ENCODE measurements at regions not wholly inside any gene's neighbourhood (a gene's known extent, or its start where the extent isn't known, plus 50 kb on each side); places are given as distances from the start of the nearest gene placed in this dataset.

DNA sequence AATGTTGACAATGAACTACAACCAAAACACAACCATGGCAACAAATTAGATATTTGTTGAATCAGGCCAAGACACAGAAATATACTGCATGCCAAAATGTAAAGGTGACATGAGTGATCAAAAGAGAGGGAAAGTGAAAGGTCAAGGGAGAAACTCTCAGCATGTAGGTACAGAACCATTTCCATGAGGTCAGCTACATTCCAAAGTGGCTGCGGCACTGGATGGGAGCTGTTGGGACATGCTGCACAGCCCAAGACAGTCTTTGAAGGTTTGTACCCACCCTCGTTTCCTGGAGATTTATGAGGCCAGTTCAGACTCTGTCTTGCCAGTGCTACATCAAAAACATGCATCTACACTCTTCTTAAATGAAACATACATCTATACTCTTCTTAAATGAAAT lies 579.9 kb downstream of the BMP2 start:
- DNase-seq (ENCODE audit: low spot score), result no peak

DNA sequence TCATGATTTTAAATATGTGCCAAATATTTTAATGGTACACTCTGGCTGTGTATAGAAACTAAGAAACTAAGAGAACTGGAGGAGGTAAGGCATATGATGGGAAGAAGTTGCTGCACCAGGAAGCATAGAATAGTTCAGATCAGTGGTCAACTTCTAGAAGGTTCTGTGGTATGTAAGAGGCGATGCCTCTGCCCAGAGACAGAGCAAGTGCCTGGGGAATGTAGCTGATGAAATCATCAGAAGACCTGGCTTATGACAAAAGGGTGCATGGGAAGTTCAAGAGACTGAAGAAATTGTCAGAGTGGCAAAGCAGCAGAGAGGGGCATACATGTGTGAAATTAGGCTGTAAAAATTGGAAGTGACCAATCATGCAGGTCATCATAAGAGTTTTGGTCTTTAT lies 580.8 kb downstream of the BMP2 start:
- no peak for DNase-seq (ENCODE audit: low spot score)

DNA sequence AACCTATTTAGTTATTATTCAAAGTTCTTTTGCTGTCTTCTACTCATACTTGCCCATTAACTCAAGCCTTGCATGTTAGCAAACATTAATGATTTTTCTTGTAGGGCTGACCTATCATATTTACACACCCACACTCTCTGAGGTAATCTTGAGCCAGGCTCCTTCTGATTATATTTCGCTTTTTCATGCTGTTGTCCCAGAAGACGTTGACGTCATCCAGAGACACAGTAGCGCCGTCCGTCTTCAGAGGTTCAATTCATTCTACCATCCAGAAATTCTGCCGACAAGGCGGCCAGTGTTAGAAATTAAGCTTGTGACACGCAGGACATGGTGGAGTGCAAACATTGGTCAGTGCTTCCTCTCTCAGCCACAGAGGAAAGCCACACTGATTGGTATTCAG lies 584.7 kb downstream of the BMP2 start:
- DNase-seq (ENCODE audit: low spot score), result no peak

DNA sequence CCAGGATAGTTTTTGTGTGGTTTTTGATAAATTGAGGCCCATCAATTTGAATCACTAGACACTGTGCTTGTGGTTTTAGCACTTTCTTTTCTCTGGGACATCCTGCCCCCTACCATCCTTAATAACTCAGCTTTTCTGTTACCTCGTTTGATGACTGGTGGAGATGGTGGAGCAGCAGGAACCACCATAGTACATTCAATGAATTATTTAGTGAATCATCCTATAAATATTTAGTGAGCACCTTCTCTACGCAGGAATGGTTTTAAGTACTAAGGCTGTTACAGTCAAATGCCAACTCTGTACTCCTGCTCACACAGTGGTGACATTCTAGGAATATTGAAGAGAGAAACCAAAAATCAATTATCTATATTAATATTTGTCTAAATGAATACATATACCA lies 585.2 kb downstream of the HAO1 start:
- DNase-seq (ENCODE audit: low spot score), result no peak

DNA sequence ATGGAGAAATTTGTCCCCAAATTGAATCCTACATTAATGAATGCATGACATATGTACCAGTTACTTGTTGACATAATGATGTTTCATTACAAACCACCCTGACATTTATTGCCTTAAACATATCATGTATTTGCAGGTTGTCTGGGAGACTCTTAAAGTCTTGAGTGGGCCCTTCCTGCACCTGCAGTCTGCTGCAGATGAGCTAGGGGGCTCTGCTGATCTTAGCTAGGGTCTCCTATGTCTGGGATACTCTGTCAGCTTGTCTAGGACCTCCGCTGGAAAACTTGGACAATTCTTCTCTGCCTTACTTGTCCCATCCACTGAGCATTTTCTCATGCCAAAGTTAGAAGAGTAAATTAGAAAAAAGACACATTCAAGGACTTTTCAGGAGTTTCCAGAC lies 581.6 kb downstream of the HAO1 start:
- no peak for DNase-seq (ENCODE audit: low spot score)

DNA sequence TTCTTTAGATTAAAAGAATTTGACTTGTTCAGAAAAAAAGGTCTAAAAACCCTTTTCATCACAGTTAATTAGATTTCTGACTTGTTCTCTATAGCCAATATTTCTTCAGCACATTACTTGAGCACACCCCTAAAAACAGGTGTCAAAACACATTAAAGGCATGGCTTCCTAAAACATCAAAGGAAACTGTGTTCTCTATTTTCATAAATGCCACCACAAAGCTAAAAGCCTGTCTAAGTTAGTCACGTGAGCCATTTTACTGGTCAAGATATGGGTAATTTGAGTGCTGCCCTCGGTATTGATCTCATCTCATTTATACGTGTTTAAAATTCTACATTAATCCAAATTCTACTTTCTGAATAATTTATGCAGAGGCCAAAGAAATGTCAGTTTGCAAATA lies 580.5 kb downstream of the HAO1 start:
- DNase-seq (ENCODE audit: low spot score), result no peak

DNA sequence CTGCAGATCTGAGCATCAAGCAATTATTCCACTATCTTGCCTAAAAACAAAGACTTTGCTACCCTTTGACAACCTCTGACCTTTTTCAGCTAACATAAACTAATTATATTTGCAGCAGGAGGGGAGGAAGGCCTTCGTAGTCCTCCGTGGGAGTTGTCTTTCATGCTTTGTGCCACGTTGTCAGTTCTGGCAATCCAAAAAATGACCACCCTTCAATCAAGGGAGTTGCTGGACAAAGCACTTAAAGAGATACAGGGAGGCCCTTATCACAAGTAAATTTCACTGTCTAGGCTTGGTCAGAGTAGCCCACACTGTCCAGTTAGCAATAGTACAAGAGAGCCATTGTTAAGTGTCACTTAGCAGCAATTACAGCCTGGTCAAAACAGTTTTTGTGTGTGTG lies 578.9 kb downstream of the HAO1 start:
- DNase-seq (ENCODE audit: low spot score), result no peak

DNA sequence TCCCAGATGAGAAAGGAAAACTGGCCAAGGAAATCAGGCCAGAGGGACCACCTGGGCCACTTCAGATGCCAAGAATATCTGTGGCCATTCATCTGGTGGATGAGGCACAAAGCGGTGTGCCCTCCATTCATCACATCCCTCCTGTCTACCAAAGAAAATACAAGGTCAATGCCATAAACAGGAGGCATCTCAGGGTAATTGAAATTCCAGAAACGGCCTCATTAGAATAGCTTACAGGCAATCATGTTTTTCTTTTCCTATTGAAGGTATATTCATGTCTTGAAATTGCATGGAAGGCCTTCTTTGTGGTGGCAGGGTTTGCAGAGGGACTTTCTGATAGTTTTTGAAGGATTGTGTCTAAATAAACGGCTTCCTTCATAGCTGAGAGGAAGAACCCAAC lies 578.3 kb downstream of the HAO1 start:
- DNase-seq (ENCODE audit: low spot score), result no peak

DNA sequence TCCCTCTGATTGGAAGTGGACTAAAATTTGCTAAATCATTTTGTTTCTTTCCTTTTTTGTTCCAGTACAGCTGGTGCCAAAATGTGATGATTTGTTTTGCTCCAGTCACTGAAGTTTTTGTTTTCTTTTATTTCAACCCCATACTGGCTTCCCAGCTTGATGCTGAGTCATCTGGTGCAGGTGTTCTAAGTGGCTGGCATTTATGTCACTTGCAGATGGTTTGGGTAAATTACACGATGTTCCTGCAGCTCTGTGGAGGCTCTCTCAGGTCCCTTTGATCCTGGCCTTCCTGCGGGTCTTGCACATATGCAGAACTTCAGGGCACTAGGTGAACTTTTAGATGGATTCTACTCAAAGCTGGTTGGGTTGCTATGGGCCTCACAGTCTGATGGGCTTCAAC lies 577.7 kb downstream of the HAO1 start:
- DNase-seq (ENCODE audit: low spot score), result no peak

DNA sequence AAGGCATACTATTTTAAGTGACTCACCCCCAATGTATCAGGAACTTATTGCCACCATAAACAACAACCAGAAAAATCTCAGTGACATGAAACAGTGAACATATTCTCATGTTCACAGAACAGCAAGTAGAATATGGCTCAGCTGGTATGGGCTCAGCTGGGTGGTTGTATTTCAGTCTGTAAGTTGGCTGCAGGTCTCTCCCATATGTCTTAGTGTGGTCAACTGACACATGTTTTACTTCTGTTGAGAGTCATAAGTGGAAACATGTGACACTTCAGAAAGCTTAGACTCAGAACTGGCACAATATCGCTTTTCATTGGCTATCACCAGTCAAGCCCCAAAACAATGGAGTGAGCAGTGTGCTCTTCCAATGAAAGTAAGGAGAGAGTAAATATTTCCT lies 574.1 kb downstream of the HAO1 start:
- no peak for DNase-seq (ENCODE audit: low spot score)

DNA sequence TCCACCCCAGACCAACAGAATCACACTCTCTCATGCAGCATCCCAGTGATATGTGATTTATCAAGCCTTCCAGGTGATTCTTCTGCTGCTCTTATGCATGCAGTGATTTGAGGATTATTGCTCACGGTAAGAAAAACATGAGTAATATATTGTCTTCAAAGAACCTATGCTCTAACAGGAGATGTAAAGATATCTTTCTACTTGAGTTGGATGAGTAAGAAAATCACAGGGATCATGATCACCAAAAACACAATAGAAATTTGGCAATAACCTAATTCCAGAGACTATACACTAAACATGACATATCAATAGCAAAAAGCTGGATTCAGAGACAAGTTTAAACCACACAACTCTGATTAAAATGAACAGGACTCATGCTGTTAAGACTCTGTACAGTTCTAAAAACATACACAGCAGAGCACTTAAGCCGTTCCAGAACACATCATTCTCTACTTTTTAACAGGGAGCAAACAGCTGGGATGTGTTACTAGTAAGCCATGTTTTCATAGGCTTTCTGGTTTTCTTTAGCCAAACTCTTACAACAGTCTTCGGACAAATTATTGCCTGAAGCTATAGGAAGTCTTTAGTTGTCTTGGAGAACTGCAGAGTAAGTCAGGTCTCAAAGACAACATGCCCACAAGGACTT lies 568.6 kb downstream of the HAO1 start:
- DNase-seq (ENCODE audit: low spot score), result no peak

DNA sequence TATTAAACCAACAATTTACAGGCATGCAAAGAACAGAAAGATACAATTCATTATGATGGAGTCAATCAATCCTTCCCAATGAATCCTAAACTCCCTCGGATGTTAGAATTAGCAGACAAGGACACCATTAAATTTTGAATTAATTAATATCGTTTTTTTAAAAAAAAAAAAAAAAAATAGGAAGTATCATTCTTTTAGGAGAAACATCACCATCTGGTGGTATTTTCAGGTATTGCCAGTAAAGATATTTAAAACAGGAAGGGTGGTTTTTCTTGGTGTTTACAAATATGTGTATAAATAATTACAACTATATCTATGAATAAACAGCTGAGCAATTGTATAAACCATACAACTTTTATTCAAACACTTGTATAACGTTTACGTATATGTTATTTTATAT lies 564.4 kb downstream of the HAO1 start:
- peak; percentile 49 for DNase-seq (ENCODE audit: low spot score)

DNA sequence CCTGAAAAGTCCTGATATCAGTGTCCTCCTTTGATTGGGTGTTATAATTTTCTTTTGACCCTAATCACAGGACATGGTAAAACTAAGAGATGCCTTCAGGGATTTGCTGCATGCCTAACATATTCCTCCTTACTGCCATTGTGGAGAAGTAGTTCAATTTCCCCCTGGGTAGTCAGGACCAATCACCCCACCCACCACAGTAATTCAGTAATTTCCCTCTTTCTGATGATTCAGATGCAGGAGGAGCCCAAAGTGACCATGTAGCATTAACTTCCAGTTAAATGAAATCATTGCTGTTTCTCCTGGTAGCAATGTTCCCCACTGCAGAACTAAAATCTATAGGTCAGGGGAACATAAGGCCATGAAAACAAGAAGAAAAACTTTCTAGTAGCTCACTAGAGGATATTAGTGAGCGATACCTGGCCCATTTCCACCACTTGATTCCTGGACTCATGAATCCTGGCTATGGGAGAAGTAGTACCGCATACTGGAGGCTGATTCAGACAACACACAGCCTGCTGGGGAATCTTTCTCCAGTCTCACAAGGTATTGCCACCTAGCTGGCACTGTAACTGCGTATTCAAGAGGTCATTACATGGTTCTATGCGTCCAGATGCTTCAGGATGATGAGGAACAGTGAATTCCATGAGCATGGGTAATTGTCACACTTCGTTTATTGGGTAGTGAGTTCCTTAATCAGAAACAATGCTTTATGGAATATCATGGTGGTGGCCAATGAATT lies 561.2 kb downstream of the HAO1 start:
- DNase-seq (ENCODE audit: low spot score), result no peak

DNA sequence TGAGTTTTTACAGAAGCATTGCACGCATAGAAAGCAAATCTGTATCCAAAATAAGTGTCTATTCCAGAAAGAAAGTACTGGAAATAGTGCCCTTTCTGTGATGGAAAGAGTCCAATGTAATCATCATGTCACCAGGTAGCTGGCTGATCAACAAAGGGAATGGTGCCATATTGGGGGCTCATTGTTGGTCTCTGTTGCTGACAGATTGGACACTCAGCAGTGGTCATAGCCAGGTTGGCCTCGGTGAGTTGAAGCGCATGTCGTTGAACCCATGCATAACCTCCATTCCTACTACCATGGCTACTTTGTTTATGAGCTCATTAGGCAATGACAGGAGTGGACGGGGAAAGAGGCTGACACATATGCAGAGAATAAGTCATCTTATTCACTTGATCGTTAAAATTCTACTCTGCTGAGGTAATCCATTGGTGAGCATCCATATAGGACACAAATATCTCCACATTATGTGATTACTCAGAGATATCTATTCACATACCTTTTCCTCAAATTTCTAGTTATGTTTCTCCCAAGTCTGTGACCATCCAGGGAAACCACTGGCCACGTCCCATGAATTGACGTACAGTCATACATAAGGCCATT lies 560.5 kb downstream of the HAO1 start:
- DNase-seq (ENCODE audit: low spot score), result no peak

DNA sequence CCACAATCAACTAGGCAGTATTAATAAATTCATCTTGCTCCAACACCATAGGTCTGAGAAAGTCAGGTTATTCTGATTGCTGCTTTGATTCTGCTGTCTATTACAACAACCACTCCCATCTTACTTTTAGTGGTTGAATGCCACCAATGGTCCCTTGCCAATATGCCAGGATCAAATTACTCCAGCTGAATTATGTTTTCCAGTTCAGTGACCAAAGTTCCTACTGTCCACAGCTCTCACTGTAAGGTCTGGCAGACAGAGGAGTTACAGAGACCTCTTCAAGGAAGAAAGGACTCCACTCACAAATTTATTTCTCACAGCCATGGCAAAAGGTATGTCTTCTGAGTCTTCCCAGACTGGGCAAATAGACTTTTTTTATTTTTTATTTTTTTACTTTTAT lies 557.0 kb downstream of the HAO1 start:
- no peak for DNase-seq (ENCODE audit: low spot score)

DNA sequence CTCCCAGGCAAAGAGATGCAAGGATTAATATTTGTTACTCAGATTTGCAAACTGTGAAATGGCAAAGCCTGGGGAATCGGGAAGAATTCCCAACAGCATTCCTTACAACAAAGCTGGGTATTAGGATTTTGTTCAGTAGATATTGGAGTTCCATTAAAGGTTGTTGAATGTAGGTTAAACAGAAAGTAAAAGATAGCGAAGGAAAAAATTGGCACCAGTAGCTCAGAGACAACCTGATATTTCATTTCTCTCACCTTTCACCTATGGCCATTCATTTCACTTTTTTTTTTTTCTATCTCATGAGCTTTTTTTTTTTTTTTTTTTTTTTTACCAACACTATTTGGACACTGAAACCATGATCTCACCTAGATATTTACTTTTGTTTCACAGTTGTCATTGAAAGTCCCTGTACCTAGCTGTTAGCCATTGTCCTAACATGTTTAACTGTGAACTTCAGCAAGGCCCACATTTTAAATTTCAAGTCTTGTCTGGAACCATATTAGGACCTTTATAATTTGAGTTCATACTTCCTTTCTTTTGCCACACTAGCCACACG lies 552.5 kb downstream of the HAO1 start:
- DNase-seq (ENCODE audit: low spot score), result no peak

DNA sequence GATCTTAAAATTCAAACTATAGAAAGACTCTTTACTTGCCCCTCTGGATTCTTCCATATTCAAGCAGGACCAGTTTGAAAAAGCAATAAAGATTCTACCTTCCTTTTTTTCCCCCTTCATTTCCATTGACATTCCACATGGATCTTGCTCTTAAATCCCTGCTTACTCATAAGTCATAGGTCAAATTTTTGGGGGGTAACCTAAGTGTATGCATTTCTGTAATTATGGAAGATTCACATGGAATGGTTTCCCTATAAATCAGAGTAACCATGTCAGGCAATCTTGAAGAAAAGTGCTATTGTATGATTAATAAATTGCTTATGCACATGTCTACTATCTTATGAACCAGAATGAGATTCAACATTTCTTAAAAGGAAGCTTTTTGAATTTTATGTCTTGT lies 551.0 kb downstream of the HAO1 start:
- no peak for DNase-seq (ENCODE audit: low spot score)

DNA sequence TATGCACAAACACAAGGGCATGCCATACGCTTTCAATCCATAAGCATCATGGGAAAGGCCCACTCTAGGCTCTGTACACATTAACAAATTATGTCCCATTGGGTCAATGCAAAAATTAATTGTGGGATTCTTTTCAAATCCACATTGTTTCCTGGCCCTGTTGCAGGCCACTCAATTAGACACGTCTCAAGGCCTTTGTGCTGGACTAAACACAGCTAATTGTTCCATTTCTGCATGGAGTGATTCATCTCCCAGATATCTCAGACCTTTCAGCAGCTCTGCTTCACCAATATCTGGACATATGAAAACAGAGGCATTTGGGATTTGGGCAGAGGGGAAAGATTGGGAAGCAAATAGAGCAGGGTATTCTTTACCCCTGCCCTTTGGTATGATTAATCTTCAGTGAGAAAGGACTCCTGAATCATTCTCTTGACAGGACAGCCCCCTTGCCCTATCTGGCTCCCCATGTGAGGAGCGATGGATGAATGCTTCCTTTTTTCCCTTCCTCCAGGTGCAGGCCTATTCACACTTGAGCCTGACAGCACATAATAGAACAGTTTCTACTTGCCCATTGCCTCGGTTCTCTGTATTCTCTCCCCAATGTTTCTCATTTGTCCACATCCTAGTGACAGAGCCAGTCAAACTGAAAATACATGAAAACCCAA lies 547.6 kb downstream of the HAO1 start:
- no peak for DNase-seq (ENCODE audit: low spot score)

DNA sequence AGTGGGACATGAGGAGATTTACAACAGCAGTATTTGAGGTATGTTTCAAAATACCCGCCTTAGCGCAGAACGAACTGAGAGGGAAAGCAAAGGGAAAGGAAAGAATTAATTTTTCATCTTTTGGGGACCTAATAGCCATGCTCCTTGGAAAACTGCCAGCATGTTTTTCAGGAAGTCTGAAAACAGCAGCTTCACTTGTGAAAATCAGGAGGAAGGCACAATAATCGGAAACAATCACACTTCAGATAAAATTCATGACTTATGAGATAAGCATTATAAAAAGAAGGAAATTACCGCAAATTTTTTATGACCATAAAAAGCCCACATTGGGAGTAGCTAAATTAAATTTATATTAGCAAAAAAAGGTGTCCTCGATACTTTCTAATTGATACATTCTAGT lies 541.1 kb downstream of the HAO1 start:
- no peak for DNase-seq (ENCODE audit: low spot score)

DNA sequence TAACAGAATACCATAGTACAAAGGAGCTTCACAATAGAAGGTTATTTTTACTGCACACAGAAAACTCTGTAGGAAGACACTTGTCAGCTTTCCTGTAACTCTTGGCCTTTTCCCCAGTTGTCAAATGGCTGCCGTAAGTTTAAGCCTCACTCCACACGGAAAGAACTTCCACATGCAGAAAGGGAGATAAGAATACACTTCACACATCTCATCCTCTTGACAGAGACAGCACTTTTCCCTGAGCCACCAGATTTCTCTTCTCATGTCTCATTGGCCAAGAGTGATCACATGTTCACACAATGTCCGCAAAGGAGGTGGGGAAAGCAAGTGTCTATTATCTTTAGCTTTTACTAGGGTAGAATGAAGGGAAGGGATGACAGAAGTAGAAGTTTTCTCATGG lies 540.7 kb downstream of the HAO1 start:
- no peak for DNase-seq (ENCODE audit: low spot score)

DNA sequence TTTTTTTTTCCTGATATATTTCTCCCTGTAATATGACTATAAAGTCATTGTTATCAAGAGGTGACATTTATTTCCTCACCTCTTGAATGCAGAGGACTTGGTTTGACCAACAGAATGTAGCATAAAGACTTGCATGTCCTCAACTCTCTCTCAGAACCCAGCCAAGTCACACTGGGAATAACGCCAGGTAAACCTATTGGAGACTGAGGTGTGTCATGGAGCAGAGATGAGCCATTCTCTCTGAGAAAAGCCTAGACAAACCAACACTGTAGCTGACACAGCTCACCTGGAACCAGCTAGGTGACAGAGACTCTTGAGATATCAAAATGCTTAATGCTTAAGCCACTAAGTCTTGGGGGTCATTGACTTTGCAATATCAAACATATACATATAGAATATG lies 533.6 kb downstream of the HAO1 start:
- DNase-seq (ENCODE audit: low spot score), result no peak

DNA sequence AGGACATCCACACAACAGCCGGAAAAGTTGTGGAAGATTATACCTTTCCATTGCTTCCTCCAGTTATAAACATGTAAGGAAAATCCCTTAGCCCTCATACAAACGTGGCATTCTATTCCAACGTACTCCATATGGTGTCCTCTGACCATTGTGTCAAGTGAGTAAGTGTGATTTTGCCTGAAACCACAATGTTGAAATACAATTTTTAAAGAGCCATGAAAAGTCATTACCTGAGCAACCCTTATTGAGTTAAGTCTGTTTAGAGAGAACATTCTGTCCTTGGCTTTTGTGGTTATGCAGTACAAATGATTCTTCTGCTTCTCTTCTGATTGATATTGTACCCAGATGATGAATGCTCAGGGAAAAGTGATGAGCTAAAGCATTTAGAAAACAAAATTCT lies 530.1 kb downstream of the HAO1 start:
- DNase-seq (ENCODE audit: low spot score), result no peak

DNA sequence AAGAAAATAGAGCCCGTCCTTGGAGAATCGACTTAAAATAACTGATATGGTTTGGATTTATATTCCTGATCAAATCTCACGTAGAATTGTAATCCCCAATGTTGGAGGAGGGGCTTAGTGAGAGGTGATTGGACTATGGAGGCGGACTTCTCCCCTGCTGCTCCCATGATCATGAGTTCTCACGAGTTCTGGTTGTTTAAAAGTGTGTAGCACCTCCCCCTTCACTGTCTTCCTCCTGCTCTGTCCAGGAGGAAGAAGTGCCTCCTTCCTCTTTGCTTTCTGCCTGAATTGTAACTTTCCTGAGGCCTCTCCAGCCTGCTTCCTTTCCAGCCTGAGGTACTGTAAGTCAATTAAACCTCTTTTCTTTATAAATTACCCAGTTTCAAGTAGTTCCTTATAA lies 529.2 kb downstream of the HAO1 start:
- DNase-seq (ENCODE audit: low spot score), result no peak

Data from RKO (cell line).